WERI-Rb-1 (cell line): ENCODE measurements at regions not wholly inside any gene's neighbourhood (a gene's known extent, or its start where the extent isn't known, plus 50 kb on each side); places are given as distances from the start of the nearest gene placed in this dataset.

Source experiments
- DNase-seq: peaks from one replicate; pipeline ENCODE4 v3.0.0-alpha.2; 2020
- H3K27ac ChIP-seq: fragments of 250-450 bp; sonication (Bioruptor Pico); 2 replicates; pipeline ENCODE4 v1.5.1; 2020; ENCODE audit warnings: mild to moderate bottlenecking, moderate library complexity
- H3K27me3 ChIP-seq: fragments of 250-450 bp; sonication (Bioruptor Pico); 2 replicates; pipeline ENCODE4 v1.5.1; 2021; ENCODE audit warnings: mild to moderate bottlenecking, low read depth, moderate library complexity; ENCODE audit not compliant: insufficient read depth, severe bottlenecking
- H3K36me3 ChIP-seq: fragments of 250-450 bp; sonication (Bioruptor Pico); 2 replicates; pipeline ENCODE4 v1.5.1; 2020; ENCODE audit warnings: mild to moderate bottlenecking, moderate library complexity
- H3K4me3 ChIP-seq: 2 replicates; pipeline ENCODE4 v1.5.1; 2011; ENCODE audit warnings: low read depth, mild to moderate bottlenecking, control low read depth, low read length
- H3K9me3 ChIP-seq: fragments of 250-450 bp; sonication (Bioruptor Pico); 2 replicates; pipeline ENCODE4 v1.5.1; 2021; ENCODE audit warnings: mild to moderate bottlenecking, moderate library complexity; ENCODE audit not compliant: severe bottlenecking
- CTCF ChIP-seq: IDR thresholded peaks from 2 replicates; pipeline ENCODE4 v1.5.1; 2011; ENCODE audit warnings: low read depth, mild to moderate bottlenecking, control low read depth, inconsistent platforms, low read length

GRCh38 chrX:43514820-43515219, 141.3 kb upstream of the MAOA start:
- Histone ChIP-seq H3K36me3 (no peaks in the 10 kb centered on the region), H3K9me3 (no peaks in the 10 kb centered on the region), H3K4me3 (no peak overlapping the region), H3K27me3 (peaks cover 6% of the 10 kb centered on the region), H3K27ac (no peak overlapping the region)
- DNase-seq = no peak
- TF ChIP-seq CTCF = no peak

GRCh38 chrX:43522582-43522981, 133.5 kb upstream of the MAOA start:
- no peaks in the 10 kb centered on the region for H3K9me3 ChIP-seq
- DNase-seq = no peak
- no peak overlapping the region for H3K4me3 ChIP-seq
- no peak overlapping the region for H3K27ac ChIP-seq
- no peak for TF ChIP-seq CTCF
- H3K27me3 ChIP-seq = no peaks in the 10 kb centered on the region
- no peaks in the 10 kb centered on the region for H3K36me3 ChIP-seq

- TF ChIP-seq CTCF = no peak
Observed at GRCh38 chrX:43525901-43526610, 130.0 kb upstream of the MAOA start.

GRCh38 chrX:43526878-43527277, 129.2 kb upstream of the MAOA start:
- DNase-seq = no peak
- H3K9me3 ChIP-seq = no peaks in the 10 kb centered on the region
- no peaks in the 10 kb centered on the region for H3K36me3 ChIP-seq
- no peak overlapping the region for H3K27ac ChIP-seq
- no peak for TF ChIP-seq CTCF
- no peaks in the 10 kb centered on the region for H3K27me3 ChIP-seq
- H3K4me3 ChIP-seq = no peak overlapping the region

More at GRCh38 chrX:43525901-43526610, 130.0 kb upstream of the MAOA start:
- no peaks in the 10 kb centered on the region for H3K36me3 ChIP-seq
- DNase-seq = no peak
- no peak overlapping the region for H3K27ac ChIP-seq
- H3K27me3 ChIP-seq = no peaks in the 10 kb centered on the region
- H3K9me3 ChIP-seq = no peaks in the 10 kb centered on the region
- H3K4me3 ChIP-seq = no peak overlapping the region

GRCh38 chrX:43527801-43528200, 128.3 kb upstream of the MAOA start:
- no peak for DNase-seq
- H3K27ac ChIP-seq = no peak overlapping the region
- TF ChIP-seq CTCF = no peak
- H3K36me3 ChIP-seq = no peaks in the 10 kb centered on the region
- H3K9me3 ChIP-seq = no peaks in the 10 kb centered on the region
- H3K27me3 ChIP-seq = no peaks in the 10 kb centered on the region
- no peak overlapping the region for H3K4me3 ChIP-seq

GRCh38 chrX:43530837-43531236, 125.3 kb upstream of the MAOA start:
- Histone ChIP-seq H3K27me3 (no peaks in the 10 kb centered on the region), H3K4me3 (no peak overlapping the region), H3K36me3 (no peaks in the 10 kb centered on the region), H3K27ac (no peak overlapping the region), H3K9me3 (peaks cover 4% of the 10 kb centered on the region)
- DNase-seq = no peak
- TF ChIP-seq CTCF = no peak
